ENCODE measurements at regions not wholly inside any gene's neighbourhood (a gene's known extent, or its start where the extent isn't known, plus 50 kb on each side); places are given as distances from the start of the nearest gene placed in this dataset.

DNA sequence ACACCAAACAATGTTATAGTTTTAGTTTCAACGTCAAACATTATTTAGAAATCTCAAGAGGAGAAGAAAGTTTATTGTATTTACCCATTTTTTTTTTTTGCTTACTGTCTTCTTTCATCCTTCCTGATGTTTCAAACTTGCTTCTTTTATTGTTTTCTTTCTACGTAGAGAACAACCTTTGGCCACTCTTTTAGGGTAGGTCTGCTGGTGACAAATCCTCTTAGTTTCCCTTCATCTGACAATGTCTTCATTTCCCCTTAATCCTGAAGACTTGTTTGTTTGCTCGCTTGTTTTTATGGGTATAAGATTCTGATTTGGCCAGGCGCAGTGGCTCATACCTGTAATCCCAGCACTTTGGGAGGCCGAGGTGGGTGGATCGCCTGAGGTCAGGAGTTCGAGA is 89.1 kb downstream of the RHOU start:
- H3K27me3 ChIP-seq (ENCODE audit: insufficient read depth, low read depth) = peaks cover 35% of the 10 kb centered on the region
- DNase-seq = no peak

DNA sequence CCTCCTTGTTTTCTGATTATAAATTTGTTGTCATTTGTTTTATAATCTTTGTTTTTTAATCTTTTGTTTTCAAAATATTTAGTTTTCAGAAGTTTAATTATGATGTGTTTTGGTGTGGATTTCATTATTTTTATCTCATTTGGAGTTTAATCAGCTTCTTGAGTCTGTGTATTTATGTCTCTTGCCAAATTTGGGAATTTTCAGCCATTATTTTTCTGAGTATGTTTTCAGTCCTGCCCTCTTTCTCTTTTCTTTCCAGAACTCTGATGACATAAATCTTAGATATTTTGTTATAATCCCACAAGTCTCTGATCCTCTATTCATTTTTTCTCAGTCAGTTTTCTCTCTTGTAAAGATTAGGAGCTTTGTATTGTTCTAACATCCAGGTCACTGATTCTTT is 89.8 kb downstream of the RHOU start:
- Histone ChIP-seq H3K9me2 (ENCODE audit: insufficient read depth) (no peaks in the 10 kb centered on the region), H3F3A (ENCODE audit: insufficient read depth, low read depth) (no peaks in the 10 kb centered on the region), H3K9me3 (ENCODE audit: insufficient read depth, low read depth) (peaks cover 1% of the 10 kb centered on the region; the same call in 1 of the 2 replicates), H3K79me2 (ENCODE audit: low read depth) (no peaks in the 10 kb centered on the region), H3K4me1 (replicated peaks; ENCODE audit: insufficient read depth) (no peaks in the 10 kb centered on the region), H3K36me3 (ENCODE audit: low read depth) (no peaks in the 10 kb centered on the region), H2AFZ (no peak overlapping the region), H3K27ac (no peak overlapping the region), H3K4me3 (no peak overlapping the region), H3K27me3 (ENCODE audit: insufficient read depth, low read depth) (peaks cover 40% of the 10 kb centered on the region), H3K4me2 (no peak overlapping the region), H4K20me1 (ENCODE audit: insufficient read depth) (no peaks in the 10 kb centered on the region; the same call in 1 of the 2 replicates)
- BruUV-seq (replicated peaks) = no TSS peak
- CTCF ChIA-PET = no interaction called here
- intact Hi-C loops (cut with micrococcal nuclease; ENCODE audit: unreplicated experiment) = no loop called here
- TF ChIP-seq EZH2 (IDR thresholded peaks at IDR 0.05; ENCODE audit: low read depth) = no peak
- TF ChIP-seq, protein P1, sequence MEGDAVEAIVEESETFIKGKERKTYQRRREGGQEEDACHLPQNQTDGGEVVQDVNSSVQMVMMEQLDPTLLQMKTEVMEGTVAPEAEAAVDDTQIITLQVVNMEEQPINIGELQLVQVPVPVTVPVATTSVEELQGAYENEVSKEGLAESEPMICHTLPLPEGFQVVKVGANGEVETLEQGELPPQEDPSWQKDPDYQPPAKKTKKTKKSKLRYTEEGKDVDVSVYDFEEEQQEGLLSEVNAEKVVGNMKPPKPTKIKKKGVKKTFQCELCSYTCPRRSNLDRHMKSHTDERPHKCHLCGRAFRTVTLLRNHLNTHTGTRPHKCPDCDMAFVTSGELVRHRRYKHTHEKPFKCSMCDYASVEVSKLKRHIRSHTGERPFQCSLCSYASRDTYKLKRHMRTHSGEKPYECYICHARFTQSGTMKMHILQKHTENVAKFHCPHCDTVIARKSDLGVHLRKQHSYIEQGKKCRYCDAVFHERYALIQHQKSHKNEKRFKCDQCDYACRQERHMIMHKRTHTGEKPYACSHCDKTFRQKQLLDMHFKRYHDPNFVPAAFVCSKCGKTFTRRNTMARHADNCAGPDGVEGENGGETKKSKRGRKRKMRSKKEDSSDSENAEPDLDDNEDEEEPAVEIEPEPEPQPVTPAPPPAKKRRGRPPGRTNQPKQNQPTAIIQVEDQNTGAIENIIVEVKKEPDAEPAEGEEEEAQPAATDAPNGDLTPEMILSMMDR (conservative IDR thresholded peaks at IDR 0.05) = no peak
- POLR2A ChIA-PET (ENCODE audit: unreplicated experiment) = no interaction called here
- DNase-seq = no peak

More for the DNA sequence above, 89.1 kb downstream of the RHOU start:
- H3K4me2 ChIP-seq = no peak overlapping the region
- peaks cover 4% of the 10 kb centered on the region; the same call in 1 of the 2 replicates for H3K9me3 ChIP-seq (ENCODE audit: insufficient read depth, low read depth)
- H3K27ac ChIP-seq = no peak overlapping the region
- no peaks in the 10 kb centered on the region for H3K79me2 ChIP-seq (ENCODE audit: low read depth)
- ChIA-PET POLR2A (ENCODE audit: unreplicated experiment) (no interaction called here), CTCF (no interaction called here)
- BruUV-seq (replicated peaks) = no TSS peak
- no peaks in the 10 kb centered on the region for H3K4me1 ChIP-seq (replicated peaks; ENCODE audit: insufficient read depth)
- H3K9me2 ChIP-seq (ENCODE audit: insufficient read depth) = no peaks in the 10 kb centered on the region
- no peak overlapping the region for H3K4me3 ChIP-seq
- TF ChIP-seq EZH2 (IDR thresholded peaks at IDR 0.05; ENCODE audit: low read depth) = no peak
- TF ChIP-seq, protein P1 (conservative IDR thresholded peaks at IDR 0.05) = no peak
- intact Hi-C loops (cut with micrococcal nuclease; ENCODE audit: unreplicated experiment) = no loop called here
- H2AFZ ChIP-seq = no peak overlapping the region
- no peaks in the 10 kb centered on the region; the same call in 1 of the 2 replicates for H4K20me1 ChIP-seq (ENCODE audit: insufficient read depth)
- no peaks in the 10 kb centered on the region for H3F3A ChIP-seq (ENCODE audit: insufficient read depth, low read depth)
- no peaks in the 10 kb centered on the region for H3K36me3 ChIP-seq (ENCODE audit: low read depth)

DNA sequence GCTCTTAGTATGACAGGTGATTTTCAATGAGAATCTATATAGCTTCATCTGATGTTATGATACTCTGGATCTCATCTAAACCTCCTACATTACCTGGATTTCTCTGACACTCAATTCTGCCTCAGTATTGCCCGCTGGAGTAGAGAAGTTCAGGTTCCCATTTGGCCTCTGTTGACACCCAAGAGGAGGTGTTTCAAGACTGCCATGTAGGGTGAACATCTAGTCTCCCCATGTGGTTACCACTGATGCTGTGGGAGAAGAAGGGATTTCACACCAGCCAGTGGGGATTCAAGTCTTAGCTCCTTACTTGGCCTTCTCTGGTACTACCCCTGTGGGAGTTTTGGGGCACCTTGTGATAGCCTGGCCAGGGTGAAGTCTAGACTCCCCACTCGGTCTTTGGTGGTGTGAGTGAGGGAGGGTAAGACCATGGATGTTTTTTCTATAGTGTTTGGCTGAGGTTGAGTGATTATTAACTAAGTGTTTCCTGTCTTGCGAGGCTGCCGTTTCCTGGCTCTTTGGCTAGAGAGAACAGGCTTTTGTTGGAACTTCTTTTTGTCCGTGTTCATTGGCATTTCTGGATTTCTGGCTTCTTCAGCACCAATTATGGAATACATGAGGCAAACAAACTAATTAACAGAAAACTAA is 90.7 kb downstream of the RHOU start:
- H3K36me3 ChIP-seq (ENCODE audit: low read depth) = no peaks in the 10 kb centered on the region
- intact Hi-C loops (cut with micrococcal nuclease; ENCODE audit: unreplicated experiment) = no loop called here
- H3K4me1 ChIP-seq (replicated peaks; ENCODE audit: insufficient read depth) = no peaks in the 10 kb centered on the region
- no peaks in the 10 kb centered on the region for H3F3A ChIP-seq (ENCODE audit: insufficient read depth, low read depth)
- TF ChIP-seq, protein P1 (conservative IDR thresholded peaks at IDR 0.05) = no peak
- no peak for TF ChIP-seq EZH2 (IDR thresholded peaks at IDR 0.05; ENCODE audit: low read depth)
- H3K79me2 ChIP-seq (ENCODE audit: low read depth) = no peaks in the 10 kb centered on the region
- H3K27me3 ChIP-seq (ENCODE audit: insufficient read depth, low read depth) = peaks cover 40% of the 10 kb centered on the region
- no peak overlapping the region for H3K4me3 ChIP-seq
- no peak overlapping the region for H3K27ac ChIP-seq
- ChIA-PET CTCF (no interaction called here), POLR2A (ENCODE audit: unreplicated experiment) (no interaction called here)
- no TSS peak for BruUV-seq (replicated peaks)
- no peak for DNase-seq
- H4K20me1 ChIP-seq (ENCODE audit: insufficient read depth) = no peaks in the 10 kb centered on the region; the same call in 1 of the 2 replicates
- H3K9me3 ChIP-seq (ENCODE audit: insufficient read depth, low read depth) = no peaks in the 10 kb centered on the region
- no peaks in the 10 kb centered on the region for H3K9me2 ChIP-seq (ENCODE audit: insufficient read depth)
- H3K4me2 ChIP-seq = no peak overlapping the region
- H2AFZ ChIP-seq = no peak overlapping the region

Data from PC-9 (cell line).